ENCODE measurements at regions not wholly inside any gene's neighbourhood (a gene's known extent, or its start where the extent isn't known, plus 50 kb on each side); places are given as distances from the start of the nearest gene placed in this dataset.
"Not testable (repeated sequence)": the region's sequence is repeated elsewhere in the genome, so short reads cannot be mapped to it uniquely, and the experiment has no call there.

GRCh38 chr2:239833269-239834109 lies 191.7 kb downstream of the NDUFA10 start:
- no peak for DNase-seq (ENCODE audit: low read depth, low spot score)

GRCh38 chr2:239832490-239833268 lies 192.5 kb downstream of the NDUFA10 start:
- no peak for DNase-seq (ENCODE audit: low read depth, low spot score)

- no peak for DNase-seq (ENCODE audit: low read depth, low spot score)
Measured at GRCh38 chr2:239831861-239832489, 193.2 kb downstream of the NDUFA10 start.

GRCh38 chr2:239831001-239831731 lies 194.0 kb downstream of the NDUFA10 start:
- no peak for DNase-seq (ENCODE audit: low read depth, low spot score)

DNA sequence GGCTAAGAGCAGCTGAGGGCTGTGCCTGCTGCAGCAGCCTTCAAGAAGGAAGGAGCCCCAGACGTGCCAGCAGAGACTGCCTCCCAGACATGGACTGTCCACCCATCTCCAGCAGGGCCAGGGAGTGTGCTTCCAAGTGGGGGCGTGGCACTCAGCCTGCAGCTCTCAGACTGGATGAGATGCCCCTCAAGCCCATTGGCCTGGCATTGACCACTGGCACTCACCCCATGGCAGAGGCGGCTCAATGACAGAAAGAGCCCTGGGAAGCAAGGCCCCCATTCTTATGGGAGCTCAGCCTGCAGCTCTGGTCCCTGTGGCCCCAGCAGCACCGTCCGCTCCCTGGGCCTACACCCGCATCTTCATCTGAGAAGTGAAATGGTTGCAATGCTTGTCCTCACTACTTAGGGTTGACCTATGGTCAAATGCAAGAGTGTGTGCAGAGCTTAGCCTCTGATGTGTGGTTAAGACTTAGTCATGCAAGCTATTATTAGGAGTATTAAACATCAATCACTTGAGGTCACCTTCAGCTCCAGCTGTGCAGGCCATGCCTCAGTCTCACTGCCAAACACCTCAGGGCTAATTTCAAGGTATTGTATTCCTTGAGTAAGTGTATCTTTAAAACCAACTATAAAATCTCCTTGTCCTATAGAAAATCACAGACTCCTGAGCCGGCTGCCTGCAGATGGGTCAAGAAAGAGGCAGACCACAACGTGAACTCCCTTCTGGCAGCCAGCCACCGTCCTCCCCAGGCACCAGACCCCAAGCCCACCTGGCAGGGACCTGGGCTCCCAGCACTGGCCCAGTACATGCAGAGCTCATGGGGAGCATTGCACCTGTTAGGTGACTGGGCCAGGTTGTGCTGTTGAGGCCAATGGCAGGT lies 194.8 kb downstream of the NDUFA10 start:
- no peak for DNase-seq (ENCODE audit: low read depth, low spot score)

- DNase-seq (ENCODE audit: low read depth, low spot score) = no peak
Measured at GRCh38 chr2:239829326-239829725, 195.8 kb downstream of the NDUFA10 start.

GRCh38 chr2:239828973-239829275 lies 196.2 kb downstream of the NDUFA10 start:
- not testable (repeated sequence) for DNase-seq (ENCODE audit: low read depth, low spot score)

- DNase-seq (ENCODE audit: low read depth, low spot score) = no peak
Measured at GRCh38 chr2:239828192-239828972, 196.8 kb downstream of the NDUFA10 start.

- no peak for DNase-seq (ENCODE audit: low read depth, low spot score)
Measured at GRCh38 chr2:239827523-239827890, 197.6 kb downstream of the NDUFA10 start.

GRCh38 chr2:239826786-239827522 lies 198.2 kb downstream of the NDUFA10 start:
- no peak for DNase-seq (ENCODE audit: low read depth, low spot score)

DNA sequence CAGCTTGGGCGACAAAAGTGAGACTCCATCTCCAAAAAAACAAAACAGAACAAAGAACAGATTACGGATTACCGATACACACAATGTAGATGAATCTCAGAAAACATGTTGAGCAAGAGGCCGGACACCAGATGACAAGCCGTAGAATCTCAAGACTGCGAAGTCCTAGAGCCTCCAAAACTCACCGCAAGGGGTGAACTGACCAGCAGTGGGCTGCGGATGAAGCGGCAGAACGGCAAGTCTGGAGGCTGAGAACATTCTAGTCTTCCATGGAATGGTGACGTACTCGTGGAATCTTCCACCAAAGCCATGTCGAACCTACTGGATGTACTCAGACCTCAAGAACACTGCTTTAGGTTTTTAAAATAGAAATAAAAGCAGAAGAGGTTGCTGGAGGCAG lies 198.8 kb downstream of the NDUFA10 start:
- no peak for DNase-seq (ENCODE audit: low read depth, low spot score)

GRCh38 chr2:239825705-239825979 lies 199.5 kb downstream of the NDUFA10 start:
- no peak for DNase-seq (ENCODE audit: low read depth, low spot score)

DNA sequence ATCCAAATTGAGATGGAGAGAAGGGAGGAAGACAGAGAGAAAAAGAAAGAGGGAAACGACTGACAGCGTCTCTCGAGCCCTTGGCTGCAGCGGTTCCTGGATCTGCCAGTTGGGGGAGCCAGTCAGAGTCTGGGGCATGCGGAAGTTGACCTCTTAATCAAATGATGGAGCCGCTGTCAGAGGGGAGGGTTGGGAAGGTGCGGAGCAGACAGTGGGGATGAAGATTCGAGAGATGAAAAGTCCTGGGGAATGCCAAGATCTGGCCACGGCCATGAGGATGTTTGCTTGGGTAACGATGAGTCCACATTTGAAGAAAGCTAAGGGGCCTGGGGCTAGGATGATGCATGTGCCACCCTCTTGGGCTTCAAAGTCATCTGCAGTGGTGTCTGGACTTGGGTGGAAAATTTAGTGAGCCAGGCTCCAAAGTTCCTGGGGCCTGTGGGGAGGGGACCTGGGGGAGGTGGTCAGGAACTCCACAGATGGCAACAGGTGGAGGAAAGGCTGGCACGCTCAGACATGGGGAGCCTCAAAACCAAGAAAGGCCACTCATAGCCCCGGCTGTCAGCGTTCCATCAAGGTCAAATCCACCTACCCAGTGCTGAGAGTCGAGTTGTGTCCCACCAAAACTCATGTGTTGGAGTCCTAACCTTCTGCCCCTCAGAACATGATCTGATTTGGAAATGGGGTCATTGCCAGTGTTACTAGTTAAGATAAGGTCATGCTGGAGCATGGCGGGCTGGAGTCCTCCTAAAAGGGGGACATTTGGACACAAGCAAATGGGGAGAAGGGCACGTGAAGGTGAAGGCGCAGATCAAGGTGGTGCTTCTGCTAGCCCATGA lies 200.1 kb downstream of the NDUFA10 start:
- no peak for DNase-seq (ENCODE audit: low read depth, low spot score)

DNA sequence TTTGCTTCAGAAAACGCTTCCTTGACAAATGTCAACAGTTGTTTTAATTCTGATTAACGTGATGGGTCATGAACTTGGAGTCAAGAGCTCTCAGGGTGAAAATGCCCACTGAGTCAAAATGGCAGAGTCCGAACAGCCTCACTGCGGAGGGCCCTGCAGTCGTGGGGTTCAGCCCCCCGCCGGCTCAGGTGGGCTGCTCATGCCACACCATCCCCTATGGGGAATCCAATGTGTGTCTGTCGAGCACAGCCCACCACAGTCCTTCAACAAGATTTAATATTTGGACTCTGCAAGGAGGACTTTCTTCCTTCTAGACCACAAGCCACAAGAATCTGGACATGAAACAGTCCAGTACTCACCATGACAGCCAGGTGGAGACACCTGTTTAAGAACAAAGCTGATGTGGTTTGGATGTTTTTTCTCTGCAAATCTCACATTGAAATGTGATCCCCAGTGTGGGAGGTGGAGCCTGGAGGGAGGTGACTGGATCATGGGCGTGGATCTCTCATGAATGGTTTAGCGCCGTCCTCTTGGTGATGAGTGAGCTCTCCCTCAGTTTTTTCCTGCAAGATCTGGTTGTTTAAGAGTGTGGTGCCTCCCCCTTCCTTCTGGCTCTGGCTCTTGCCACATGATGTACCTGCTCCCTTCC lies 201.0 kb downstream of the NDUFA10 start:
- peak; percentile 24 for DNase-seq (ENCODE audit: low read depth, low spot score)

DNA sequence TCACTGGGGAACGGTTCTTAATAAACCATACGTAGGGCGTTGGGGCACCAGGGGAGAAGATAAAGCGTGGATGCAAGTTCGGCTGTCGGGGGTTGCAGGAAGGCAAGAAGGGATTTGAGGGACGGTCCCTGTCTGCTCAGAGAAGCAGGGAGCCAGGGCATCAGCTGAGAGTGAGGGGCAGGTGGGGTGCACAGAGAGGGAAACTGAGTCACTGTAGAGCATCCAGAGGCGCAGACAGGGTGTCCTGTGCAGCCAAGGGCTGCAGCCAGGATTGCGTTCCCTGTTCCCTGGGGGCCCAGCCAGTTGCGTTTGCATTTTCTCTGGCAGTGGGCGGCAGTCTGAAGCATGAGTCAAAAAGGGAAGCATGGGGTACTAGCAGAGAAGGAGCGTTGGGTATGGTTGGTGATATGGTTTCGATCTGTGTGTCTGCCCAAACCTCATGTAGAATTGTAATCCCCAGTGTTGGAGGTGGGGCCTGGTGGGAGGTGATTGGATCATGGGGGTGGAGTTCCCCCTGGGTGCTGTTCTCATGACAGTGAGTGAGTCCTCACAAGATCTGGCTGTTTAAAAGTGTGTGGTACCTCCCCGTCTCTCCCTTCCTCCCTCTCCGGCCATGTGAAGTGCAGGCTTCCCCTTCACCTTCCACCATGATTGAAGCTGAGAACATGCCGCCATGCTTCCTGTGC lies 202.9 kb downstream of the NDUFA10 start:
- DNase-seq (ENCODE audit: low read depth, low spot score) = no peak

DNA sequence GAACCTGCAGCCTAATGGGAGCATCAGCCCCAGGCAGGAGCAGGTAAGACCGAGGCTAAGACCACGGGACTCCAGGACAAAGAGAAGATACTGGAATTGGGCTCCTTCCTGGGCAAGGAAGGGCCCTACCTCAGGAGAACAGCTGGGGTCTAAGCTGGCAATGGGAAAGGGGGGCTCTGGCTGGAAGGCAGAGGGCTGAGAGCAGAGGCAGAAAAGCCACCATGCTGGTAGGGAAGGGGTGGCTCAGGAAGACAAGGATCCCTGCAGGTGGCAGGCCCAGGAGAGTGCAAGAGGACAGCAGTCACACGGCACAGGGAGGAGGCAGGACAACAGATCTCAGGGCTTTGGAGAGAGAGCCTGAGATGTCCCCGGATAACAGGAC lies 203.5 kb downstream of the NDUFA10 start:
- no peak for DNase-seq (ENCODE audit: low read depth, low spot score)

DNA sequence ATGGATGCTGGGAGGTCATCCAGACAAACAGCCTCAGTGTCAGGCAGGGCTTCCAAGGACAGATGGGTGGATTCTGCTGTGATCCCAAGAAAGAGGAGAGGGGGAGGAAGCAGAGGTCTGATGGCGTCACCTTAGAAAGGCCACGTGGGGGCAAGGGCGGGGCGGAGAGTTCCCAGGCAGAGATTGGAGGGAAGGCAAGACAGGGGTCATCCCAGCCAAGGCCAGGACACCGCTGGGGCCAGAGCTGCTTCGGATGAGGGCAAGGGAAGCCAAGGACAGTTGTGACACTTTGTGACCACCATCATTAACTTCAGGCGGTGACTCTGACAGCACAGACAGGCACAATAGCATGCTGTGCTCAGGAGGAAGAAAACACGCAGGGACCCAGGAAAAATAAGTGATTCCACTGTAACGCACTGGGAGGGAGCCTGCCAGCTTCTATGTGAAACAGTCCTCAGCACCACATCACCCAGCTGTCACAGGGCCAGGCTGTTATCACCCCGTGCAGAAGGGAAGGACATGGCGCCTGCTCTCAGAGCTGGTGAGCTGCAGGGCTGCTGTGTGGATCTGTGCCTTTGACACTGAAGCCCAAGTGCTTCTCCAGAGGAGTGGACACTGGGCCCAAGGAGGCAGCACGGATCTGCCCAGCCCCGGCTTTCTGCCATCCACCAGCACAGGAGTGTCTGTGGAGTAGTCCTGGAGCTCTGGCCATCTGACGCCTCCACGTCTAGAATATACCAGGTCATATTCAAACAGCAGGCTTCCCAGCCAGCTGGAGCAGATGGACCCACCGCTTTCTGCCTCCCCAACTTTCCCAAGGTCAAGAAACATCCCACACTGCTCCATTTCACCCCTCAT lies 204.1 kb downstream of the NDUFA10 start:
- no peak for DNase-seq (ENCODE audit: low read depth, low spot score)
